Fibroblast of peridontal ligament (primary cell): ENCODE measurements at regions not wholly inside any gene's neighbourhood (a gene's known extent, or its start where the extent isn't known, plus 50 kb on each side); places are given as distances from the start of the nearest gene placed in this dataset.
"Not testable (repeated sequence)": the region's sequence is repeated elsewhere in the genome, so short reads cannot be mapped to it uniquely, and the experiment has no call there.

Experiments
- DNase-seq: peaks from one replicate; pipeline ENCODE4 v3.0.0-alpha.2; 2010; ENCODE audit errors: extremely low read depth

DNA sequence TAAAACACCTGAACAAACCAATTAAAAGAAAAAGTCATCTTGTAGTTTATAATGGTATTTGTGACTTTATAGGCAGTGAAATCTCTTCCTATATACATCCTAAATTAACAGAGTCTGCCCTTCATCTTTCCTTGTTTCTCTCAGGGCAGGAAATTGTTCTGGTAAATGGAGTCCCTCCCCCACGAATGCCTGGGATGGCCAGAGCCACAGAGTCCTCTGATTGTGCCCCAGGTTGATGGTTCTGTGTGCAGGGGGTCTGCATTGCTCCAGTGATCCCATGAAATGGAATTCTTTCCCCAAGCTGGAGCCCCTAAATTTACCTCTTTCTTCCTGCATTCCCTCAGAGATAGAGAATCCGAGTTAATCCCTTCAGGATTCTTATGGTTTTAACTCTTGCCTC lies 155.5 kb downstream of the MTX2 start:
- no peak for DNase-seq

GRCh38 chr2:176427549-176427948 lies 158.3 kb downstream of the MTX2 start:
- no peak for DNase-seq

GRCh38 chr2:176428944-176429469 lies 159.8 kb downstream of the MTX2 start:
- not testable (repeated sequence) for DNase-seq

GRCh38 chr2:176432434-176432833 lies 163.2 kb downstream of the MTX2 start:
- no peak for DNase-seq

DNA sequence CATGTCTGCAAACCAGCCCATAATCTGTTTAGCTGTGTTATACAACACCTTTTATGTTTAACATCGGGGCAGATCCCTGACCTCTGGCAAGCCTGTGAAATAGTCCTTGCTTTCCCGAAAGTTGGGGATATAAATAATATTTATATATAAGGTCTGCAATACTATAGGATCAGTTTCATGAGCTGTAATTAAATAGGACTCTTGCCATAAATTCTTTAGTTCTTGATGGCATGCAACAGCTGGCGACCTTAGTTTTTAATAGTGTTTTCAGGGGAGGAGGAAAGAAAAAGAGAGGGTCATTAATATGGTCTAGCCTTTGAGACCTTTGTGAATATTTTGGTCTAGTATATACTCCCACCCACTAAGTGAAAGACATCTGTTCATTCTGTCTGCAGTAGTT lies 166.5 kb downstream of the MTX2 start:
- no peak for DNase-seq

DNA sequence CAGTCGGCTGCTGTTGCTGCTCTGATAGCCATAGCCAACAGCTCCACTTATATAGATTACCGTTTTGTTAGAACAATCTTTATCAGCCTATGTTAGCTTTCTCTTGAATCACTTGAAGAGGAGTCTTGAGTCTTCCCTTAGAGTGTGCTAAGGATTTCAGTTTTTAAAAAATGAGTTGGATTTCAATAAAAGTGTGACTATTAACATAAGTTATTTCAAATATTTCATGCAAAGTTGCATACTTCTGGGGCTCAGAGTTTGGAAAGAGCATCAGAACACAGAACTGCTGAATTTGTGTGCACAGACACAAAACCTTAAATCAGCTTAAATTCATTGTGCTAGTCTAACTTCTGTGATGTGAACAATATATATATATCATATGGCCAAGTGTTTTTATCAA lies 174.7 kb downstream of the MTX2 start:
- no peak for DNase-seq

- peak; percentile 22 for DNase-seq
Observed at GRCh38 chr2:176445956-176446355, 176.7 kb downstream of the MTX2 start.

- DNase-seq, result no peak
Observed at GRCh38 chr2:176446718-176447414, 177.6 kb downstream of the MTX2 start.

- no peak for DNase-seq
Observed at GRCh38 chr2:176447616-176448015, 178.4 kb downstream of the MTX2 start.

GRCh38 chr2:176449852-176450251 lies 180.6 kb downstream of the MTX2 start:
- DNase-seq, result no peak

DNA sequence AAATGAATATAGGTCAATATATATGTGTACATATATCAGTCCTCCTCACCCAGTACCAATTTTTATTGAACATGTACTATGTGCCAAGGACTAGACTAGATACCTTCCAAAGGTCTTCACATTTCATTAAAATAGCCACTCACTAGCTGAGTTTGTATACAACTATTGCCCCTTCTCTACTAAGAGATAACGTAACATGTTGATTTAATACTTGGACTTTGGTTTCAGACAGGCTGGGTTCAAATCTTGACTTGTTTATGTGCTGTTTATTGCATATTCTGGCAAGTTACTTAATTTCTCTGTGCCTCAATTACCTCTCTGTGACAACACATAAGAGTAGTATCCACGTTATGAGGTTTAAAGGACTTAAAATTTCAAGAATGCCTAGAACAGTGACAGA lies 184.5 kb downstream of the MTX2 start:
- DNase-seq, result no peak

- peak; percentile 70 for DNase-seq
Observed at GRCh38 chr2:176454893-176455815, 185.9 kb downstream of the MTX2 start.

DNA sequence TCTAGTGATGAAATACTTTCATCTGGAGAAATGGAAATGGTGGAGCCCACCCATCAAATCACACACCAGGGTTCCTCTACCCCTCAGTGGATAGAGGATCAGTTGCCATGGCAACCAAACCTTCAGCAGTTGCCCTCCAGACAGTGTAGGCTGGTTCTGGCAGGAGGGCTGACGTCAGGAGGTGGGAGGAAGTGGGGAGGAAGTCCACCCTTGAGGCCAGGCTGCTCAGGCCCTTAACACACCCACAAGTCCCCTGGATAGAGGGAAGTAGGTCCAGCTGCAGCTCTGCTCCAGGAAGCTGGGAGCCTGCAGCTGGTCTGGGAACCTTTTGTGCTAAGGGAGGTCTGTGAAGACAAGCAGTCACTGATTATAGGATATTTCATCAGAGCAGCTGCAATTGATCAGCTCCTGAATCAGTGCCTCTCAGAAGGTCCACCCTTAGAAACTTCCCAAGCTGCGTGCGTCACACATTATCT lies 186.6 kb downstream of the MTX2 start:
- DNase-seq, result peak; percentile 51

GRCh38 chr2:176457481-176457880 lies 188.2 kb downstream of the MTX2 start:
- no peak for DNase-seq

- DNase-seq, result no peak
Observed at GRCh38 chr2:176461098-176461808, 192.0 kb downstream of the MTX2 start.

DNA sequence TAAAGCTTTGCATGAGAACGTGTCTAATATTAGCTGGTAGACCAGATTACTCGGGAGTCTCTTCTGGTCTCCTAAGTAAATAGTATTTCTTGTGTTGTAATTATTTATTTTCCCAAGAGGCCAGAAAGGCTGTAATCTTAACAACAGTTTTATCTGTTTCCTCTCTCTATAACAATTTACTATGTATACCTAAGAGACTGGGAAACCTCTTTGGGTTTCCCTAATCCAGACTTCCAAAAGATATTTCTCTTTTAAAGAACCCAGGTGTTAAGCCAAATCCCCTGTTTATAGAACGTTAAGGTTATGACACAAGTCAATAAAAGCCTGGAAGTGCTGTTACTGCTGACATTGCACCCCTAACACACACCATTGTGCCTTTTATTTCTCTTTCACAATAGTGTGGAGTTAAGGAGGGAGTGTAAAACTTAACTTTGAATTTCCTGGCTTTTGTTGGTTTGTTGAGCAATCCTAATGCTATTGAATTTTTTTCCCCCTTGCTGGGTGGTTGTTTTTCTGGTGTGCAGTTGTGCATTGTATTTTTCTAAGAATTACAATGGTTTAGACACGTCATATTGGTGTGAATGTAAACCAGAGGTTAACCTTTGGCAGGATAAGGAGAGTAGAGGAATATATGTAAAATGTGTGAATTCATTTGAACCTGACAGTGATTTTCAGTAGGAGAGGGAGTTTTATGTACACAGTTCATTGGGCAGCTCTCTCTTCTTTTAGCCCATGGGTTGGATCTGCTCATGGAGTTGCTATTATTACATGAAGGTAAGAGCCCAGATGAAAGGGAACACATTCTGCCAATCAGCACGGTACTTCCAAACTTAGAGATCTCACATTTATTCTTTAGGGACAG lies 192.8 kb downstream of the MTX2 start:
- no peak for DNase-seq

GRCh38 chr2:176463546-176463945 lies 194.3 kb downstream of the MTX2 start:
- DNase-seq, result no peak

DNA sequence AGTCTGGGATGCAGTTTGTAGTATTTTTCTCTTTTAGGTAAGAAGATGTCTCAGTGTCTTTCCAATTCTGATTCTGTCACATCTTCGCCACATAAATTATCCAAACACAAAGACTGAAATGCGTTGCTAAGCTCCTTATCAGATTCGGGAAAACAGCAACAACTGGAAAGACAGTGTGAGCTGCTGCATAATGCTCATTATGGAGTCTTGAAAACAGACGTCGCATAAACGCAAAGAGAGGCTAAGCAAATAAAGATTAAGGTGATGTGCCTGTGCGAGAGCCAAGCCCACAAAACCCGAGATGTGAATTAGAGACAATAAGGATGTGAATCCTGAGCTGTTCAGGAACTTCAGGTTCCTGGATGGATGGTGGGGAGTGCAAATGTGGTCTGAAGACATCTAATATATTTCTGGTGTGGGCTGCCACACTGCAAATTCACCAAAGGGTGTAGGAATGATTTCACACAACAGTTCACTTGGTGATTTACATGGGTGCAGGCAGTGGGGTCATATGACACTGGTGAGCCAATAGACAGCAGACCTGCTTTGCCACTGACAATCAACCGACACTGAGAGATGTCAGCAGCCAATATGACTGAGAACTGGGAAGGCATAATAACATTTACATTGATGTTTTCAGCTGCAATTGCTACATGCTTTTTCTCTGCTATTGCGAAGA lies 195.8 kb downstream of the MTX2 start:
- DNase-seq, result no peak

DNA sequence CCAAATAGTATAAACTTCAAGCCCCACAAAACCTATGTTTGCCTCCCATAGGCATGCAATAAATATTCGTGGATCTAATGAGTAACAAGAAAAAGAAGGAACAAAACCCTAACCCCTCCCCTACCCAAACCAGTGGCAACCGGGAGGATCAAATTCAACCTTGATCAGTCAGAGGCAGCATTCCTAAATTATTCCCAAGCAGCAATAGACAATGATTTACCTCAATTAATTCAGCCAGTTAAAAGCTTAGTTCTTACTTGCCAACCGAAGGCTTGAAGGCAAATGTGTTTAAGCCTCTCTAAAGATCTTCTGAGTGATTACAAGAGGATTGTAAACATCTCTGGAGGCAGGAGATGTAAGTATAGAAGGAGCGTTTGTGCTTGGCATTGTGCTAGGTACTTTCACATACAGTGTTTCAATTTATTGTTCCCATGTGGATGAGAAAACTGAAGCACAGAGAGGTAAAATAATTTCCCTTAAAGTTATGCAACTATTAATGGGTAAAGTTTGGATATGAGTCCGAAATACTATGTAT lies 197.7 kb downstream of the MTX2 start:
- no peak for DNase-seq

DNA sequence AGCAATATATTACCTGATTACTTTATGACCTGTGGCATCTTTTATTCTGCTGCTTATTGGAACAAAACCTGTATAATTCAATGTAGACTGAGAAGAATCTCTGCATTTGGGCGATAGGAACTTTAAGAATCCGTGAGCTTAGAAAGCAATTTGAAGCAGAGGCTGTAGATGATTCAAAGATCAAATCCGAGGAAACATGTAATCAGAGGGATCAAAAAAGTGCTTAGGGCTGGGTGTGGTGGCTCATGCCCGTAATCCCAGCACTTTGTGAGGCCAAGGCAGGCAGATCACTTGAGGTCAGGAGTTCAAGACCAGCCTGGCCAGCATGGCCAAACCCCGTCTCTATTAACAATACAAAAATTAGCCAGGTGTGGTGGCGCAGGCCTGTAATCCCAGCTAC lies 198.4 kb downstream of the MTX2 start:
- DNase-seq, result no peak
